ENCODE measurements at regions not wholly inside any gene's neighbourhood (a gene's known extent, or its start where the extent isn't known, plus 50 kb on each side); places are given as distances from the start of the nearest gene placed in this dataset.

- Mint-ChIP-seq H3K9me3 (no peaks in the 10 kb centered on the region), H3K27me3 (ENCODE audit: insufficient read depth, low read depth, poor library complexity) (peaks cover 5% of the 10 kb centered on the region), H3K36me3 (ENCODE audit: low read depth) (no peaks in the 10 kb centered on the region), H3K4me3 (no peak overlapping the region), H3K4me1 (peaks cover 5% of the 10 kb centered on the region), H3K27ac (no peak overlapping the region)
- no peaks in the 10 kb centered on the region for H3K27me3 ChIP-seq (ENCODE audit: insufficient read depth)
- H3K79me2 ChIP-seq (replicated peaks; ENCODE audit: insufficient read depth): no peaks in the 10 kb centered on the region
- H2AFZ ChIP-seq: no peak overlapping the region
- no peak overlapping the region for H3K27ac ChIP-seq (ENCODE audit: low read depth)
- H3K9me2 ChIP-seq (ENCODE audit: insufficient read depth): no peaks in the 10 kb centered on the region
- H4K20me1 ChIP-seq (replicated peaks; ENCODE audit: insufficient read depth): no peaks in the 10 kb centered on the region
- H3K4me2 ChIP-seq: no peak overlapping the region
- DNase-seq (ENCODE audit: low spot score) (no peak), ATAC-seq (no peak)
- TF ChIP-seq ETS1 (IDR thresholded peaks at IDR 0.05): no peak
- no peak for TF ChIP-seq REST (IDR thresholded peaks at IDR 0.05; ENCODE audit: unreplicated experiment)
- no peak for TF ChIP-seq ZNF462 (CRISPR knock-in tag; IDR thresholded peaks at IDR 0.05)
- TF ChIP-seq CREB1 (CRISPR knock-in tag; IDR thresholded peaks at IDR 0.05; ENCODE audit: low read depth): no peak
- TF ChIP-seq STAT1 (IDR thresholded peaks at IDR 0.05; ENCODE audit: unreplicated experiment): no peak
- TF ChIP-seq POLR2AphosphoS5 (IDR thresholded peaks at IDR 0.05; ENCODE audit: low read depth): no peak
- TF ChIP-seq CTCF (conservative IDR thresholded peaks at IDR 0.05; ENCODE audit: low read depth in 2 of 2): no peak
- peaks cover 18% of the 10 kb centered on the region for H3K4me1 ChIP-seq (ENCODE audit: insufficient read depth)
- H3K4me3 ChIP-seq: no peak overlapping the region
- H3F3A ChIP-seq (replicated peaks; ENCODE audit: low read depth): no peaks in the 10 kb centered on the region
- H3K36me3 ChIP-seq (ENCODE audit: insufficient read depth): no peaks in the 10 kb centered on the region
Measured at GRCh38 chrX:42946544-42947194, 168.7 kb upstream of the PPP1R2C start.

Measured in GM23338 (cell line).